ENCODE measurements at regions not wholly inside any gene's neighbourhood (a gene's known extent, or its start where the extent isn't known, plus 50 kb on each side); places are given as distances from the start of the nearest gene placed in this dataset.

GRCh38 chr18:11407940-11408339, 201.5 kb upstream of the SLC35G4 start:
- TF ChIP-seq CTCF (IDR thresholded peaks at IDR 0.05), result no peak
- DNase-seq (ENCODE audit: low spot score), result no peak
- no peak for ATAC-seq (ENCODE audit: low FRiP score)

- no peak for TF ChIP-seq CTCF (IDR thresholded peaks at IDR 0.05)
- DNase-seq (ENCODE audit: low spot score) (no peak), ATAC-seq (ENCODE audit: low FRiP score) (no peak)
Observed at GRCh38 chr18:11405804-11406203, 203.6 kb upstream of the SLC35G4 start.

GRCh38 chr18:11400703-11401102, 208.7 kb upstream of the SLC35G4 start:
- DNase-seq (ENCODE audit: low spot score) (no peak), ATAC-seq (ENCODE audit: low FRiP score) (no peak)
- no peak for TF ChIP-seq CTCF (IDR thresholded peaks at IDR 0.05)

- DNase-seq (ENCODE audit: low spot score) (no peak), ATAC-seq (ENCODE audit: low FRiP score) (no peak)
- TF ChIP-seq CTCF (IDR thresholded peaks at IDR 0.05), result no peak
Observed at GRCh38 chr18:11398625-11399024, 210.8 kb upstream of the SLC35G4 start.

GRCh38 chr18:11392980-11393885, 216.2 kb upstream of the SLC35G4 start:
- no peak for TF ChIP-seq CTCF (IDR thresholded peaks at IDR 0.05)
- ATAC-seq (ENCODE audit: low FRiP score) (peak; percentile 92), DNase-seq (ENCODE audit: low spot score) (no peak)

- no peak for ATAC-seq (ENCODE audit: low FRiP score)
- no peak for DNase-seq (ENCODE audit: low spot score)
- TF ChIP-seq CTCF (IDR thresholded peaks at IDR 0.05), result no peak
Observed at GRCh38 chr18:11392292-11392691, 217.1 kb upstream of the SLC35G4 start.

- ATAC-seq (ENCODE audit: low FRiP score) (no peak), DNase-seq (ENCODE audit: low spot score) (no peak)
- TF ChIP-seq CTCF (IDR thresholded peaks at IDR 0.05), result no peak
Observed at GRCh38 chr18:11391661-11392060, 217.7 kb upstream of the SLC35G4 start.

All from omental fat pad (tissue), 3 donors.